ENCODE measurements at regions not wholly inside any gene's neighbourhood (a gene's known extent, or its start where the extent isn't known, plus 50 kb on each side); places are given as distances from the start of the nearest gene placed in this dataset.

DNA sequence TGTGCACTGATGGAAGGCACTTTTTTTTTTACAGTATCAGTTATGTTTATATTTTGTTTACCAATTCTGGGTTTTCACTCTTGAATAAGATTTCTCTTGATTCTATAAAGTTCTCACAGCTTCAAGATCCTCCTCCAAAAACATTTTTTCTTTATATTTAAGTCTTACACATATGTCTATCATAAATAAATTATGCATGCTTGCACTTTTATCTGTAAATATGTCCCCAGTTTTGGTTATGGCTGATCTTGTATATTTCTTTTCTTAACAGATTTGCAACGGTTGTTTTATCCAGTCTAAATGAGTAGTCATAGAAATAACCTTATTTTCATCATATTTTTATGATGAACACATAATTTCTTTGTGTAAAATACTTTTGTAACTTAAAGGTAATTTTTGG lies 1456.5 kb downstream of the MRPL39 start:
- no peaks in the 10 kb centered on the region for H3K9me1 ChIP-seq (ENCODE audit: control insufficient read depth, extremely low read depth, insufficient read depth, low read length)
- no peaks in the 10 kb centered on the region for H3K79me2 ChIP-seq (ENCODE audit: control insufficient read depth, insufficient read depth, low read length)
- TF ChIP-seq, protein P1, sequence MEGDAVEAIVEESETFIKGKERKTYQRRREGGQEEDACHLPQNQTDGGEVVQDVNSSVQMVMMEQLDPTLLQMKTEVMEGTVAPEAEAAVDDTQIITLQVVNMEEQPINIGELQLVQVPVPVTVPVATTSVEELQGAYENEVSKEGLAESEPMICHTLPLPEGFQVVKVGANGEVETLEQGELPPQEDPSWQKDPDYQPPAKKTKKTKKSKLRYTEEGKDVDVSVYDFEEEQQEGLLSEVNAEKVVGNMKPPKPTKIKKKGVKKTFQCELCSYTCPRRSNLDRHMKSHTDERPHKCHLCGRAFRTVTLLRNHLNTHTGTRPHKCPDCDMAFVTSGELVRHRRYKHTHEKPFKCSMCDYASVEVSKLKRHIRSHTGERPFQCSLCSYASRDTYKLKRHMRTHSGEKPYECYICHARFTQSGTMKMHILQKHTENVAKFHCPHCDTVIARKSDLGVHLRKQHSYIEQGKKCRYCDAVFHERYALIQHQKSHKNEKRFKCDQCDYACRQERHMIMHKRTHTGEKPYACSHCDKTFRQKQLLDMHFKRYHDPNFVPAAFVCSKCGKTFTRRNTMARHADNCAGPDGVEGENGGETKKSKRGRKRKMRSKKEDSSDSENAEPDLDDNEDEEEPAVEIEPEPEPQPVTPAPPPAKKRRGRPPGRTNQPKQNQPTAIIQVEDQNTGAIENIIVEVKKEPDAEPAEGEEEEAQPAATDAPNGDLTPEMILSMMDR (optimal IDR thresholded peaks at IDR 0.05 in 1 of 3, IDR thresholded peaks at IDR 0.05 in 1 of 3, conservative IDR thresholded peaks at IDR 0.05 in 1 of 3; ENCODE audit: extremely low read depth in 1 of 3, insufficient read depth in 2 of 3, low read length in 3 of 3), result no peak
- TF ChIP-seq EZH2 (IDR thresholded peaks at IDR 0.05; ENCODE audit: low read length), result no peak
- H3K27ac ChIP-seq (ENCODE audit: control insufficient read depth, insufficient read depth, low read length), result no peak overlapping the region
- H3K4me3 ChIP-seq (ENCODE audit: control insufficient read depth in 2 of 3, extremely low read depth in 1 of 3, insufficient read depth in 2 of 3, low read depth in 1 of 3, low read length in 3 of 3), result no peak overlapping the region
- DNase-seq (ENCODE audit: low read depth, low spot score) (no peak), FAIRE-seq (no peak)
- no peaks in the 10 kb centered on the region for H3K4me1 ChIP-seq (ENCODE audit: control insufficient read depth, extremely low read depth, insufficient read depth, low read length)
- H3K9me3 ChIP-seq (ENCODE audit: control insufficient read depth, low read depth, low read length), result no peaks in the 10 kb centered on the region
- H2AFZ ChIP-seq (ENCODE audit: control insufficient read depth, low read length), result no peak overlapping the region
- H3K4me2 ChIP-seq (ENCODE audit: control insufficient read depth, extremely low read depth, insufficient read depth, low read depth, low read length), result no peak overlapping the region
- H4K20me1 ChIP-seq (ENCODE audit: control insufficient read depth, extremely low read depth, insufficient read depth, low read length), result no peaks in the 10 kb centered on the region
- H3K36me3 ChIP-seq (ENCODE audit: control insufficient read depth in 2 of 2, extremely low read depth in 1 of 2, insufficient read depth in 2 of 2, low read length in 2 of 2), result no peaks in the 10 kb centered on the region
- no peak overlapping the region for H3K9ac ChIP-seq (ENCODE audit: control insufficient read depth, extremely low read depth, insufficient read depth, low read length)
- H3K27me3 ChIP-seq (ENCODE audit: control insufficient read depth, extremely low read depth, insufficient read depth, low read length), result no peaks in the 10 kb centered on the region
- dilution Hi-C loops (cut with MboI; ENCODE audit: extremely low pct_ligation_motif_present, low sequenced_read_pairs), result no loop called here

DNA sequence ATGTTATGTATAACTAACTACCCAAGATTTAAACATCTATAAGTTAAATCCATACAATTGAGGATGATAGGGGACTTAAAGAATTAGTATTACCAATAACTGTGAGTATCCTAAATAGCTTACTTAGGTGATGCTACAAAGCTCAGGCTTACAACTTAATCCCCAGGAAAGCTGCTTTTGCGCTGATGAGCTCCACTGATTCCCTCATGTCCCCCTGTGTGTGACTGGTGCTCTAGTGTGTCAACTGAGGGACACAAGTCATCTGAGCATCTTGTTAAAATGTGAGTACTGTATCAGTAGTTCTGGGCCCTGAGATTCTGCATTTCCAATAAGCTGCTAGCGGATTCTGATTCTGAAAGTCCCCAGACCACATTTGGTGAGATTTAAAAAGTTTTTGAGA lies 1458.8 kb downstream of the MRPL39 start:
- Histone ChIP-seq H3K36me3 (ENCODE audit: control insufficient read depth in 2 of 2, extremely low read depth in 1 of 2, insufficient read depth in 2 of 2, low read length in 2 of 2) (no peaks in the 10 kb centered on the region), H3K27ac (ENCODE audit: control insufficient read depth, insufficient read depth, low read length) (no peak overlapping the region), H3K79me2 (ENCODE audit: control insufficient read depth, insufficient read depth, low read length) (no peaks in the 10 kb centered on the region), H3K9ac (ENCODE audit: control insufficient read depth, extremely low read depth, insufficient read depth, low read length) (no peak overlapping the region), H3K27me3 (ENCODE audit: control insufficient read depth, extremely low read depth, insufficient read depth, low read length) (no peaks in the 10 kb centered on the region), H2AFZ (ENCODE audit: control insufficient read depth, low read length) (no peak overlapping the region), H3K9me1 (ENCODE audit: control insufficient read depth, extremely low read depth, insufficient read depth, low read length) (no peaks in the 10 kb centered on the region), H3K4me2 (ENCODE audit: control insufficient read depth, extremely low read depth, insufficient read depth, low read depth, low read length) (no peak overlapping the region), H3K9me3 (ENCODE audit: control insufficient read depth, low read depth, low read length) (no peaks in the 10 kb centered on the region), H3K4me3 (ENCODE audit: control insufficient read depth in 2 of 3, extremely low read depth in 1 of 3, insufficient read depth in 2 of 3, low read depth in 1 of 3, low read length in 3 of 3) (no peak overlapping the region), H4K20me1 (ENCODE audit: control insufficient read depth, extremely low read depth, insufficient read depth, low read length) (no peaks in the 10 kb centered on the region), H3K4me1 (ENCODE audit: control insufficient read depth, extremely low read depth, insufficient read depth, low read length) (no peaks in the 10 kb centered on the region)
- dilution Hi-C loops (cut with MboI; ENCODE audit: extremely low pct_ligation_motif_present, low sequenced_read_pairs), result no loop called here
- TF ChIP-seq, protein P1 (optimal IDR thresholded peaks at IDR 0.05 in 1 of 3, IDR thresholded peaks at IDR 0.05 in 1 of 3, conservative IDR thresholded peaks at IDR 0.05 in 1 of 3; ENCODE audit: extremely low read depth in 1 of 3, insufficient read depth in 2 of 3, low read length in 3 of 3), result no peak
- no peak for TF ChIP-seq EZH2 (IDR thresholded peaks at IDR 0.05; ENCODE audit: low read length)
- DNase-seq (ENCODE audit: low read depth, low spot score) (no peak), FAIRE-seq (no peak)

All from keratinocyte (primary cell).